HCT116 (cell line): ENCODE measurements at regions not wholly inside any gene's neighbourhood (a gene's known extent, or its start where the extent isn't known, plus 50 kb on each side); places are given as distances from the start of the nearest gene placed in this dataset.

Source experiments
- ATAC-seq: fragments of 200-7000 bp; cut with Tn5 transposase; 2 replicates; pipeline ENCODE4 v1.9.1; 2020; ENCODE audit warnings: mild to moderate bottlenecking, moderate library complexity
- BruUV-seq: library from RNA; stranded (reverse); fragments of 400-500 nt; replicated peaks from 2 replicates; lab custom pipeline; 2021; lab: Mats Ljungman, UMichigan
- CTCF ChIA-PET: fragments of 300-600 bp; sonication (Branson Sonifier 250); formaldehyde crosslinking; loops from one replicate; lab custom pipeline; 2021; ENCODE audit warnings: antibody characterized with exemption; lab: Charles Lee
- POLR2A ChIA-PET: fragments of 300-600, 350-600 bp; sonication (Branson Sonifier 250); formaldehyde crosslinking; loops from one replicate; lab custom pipeline; 2021; ENCODE audit warnings: antibody characterized with exemption; lab: Charles Lee
- RAD21 ChIA-PET, 2 experiments: fragments of 300-600 bp; sonication (Branson Sonifier 250); formaldehyde crosslinking; loops; one replicate each; lab custom pipeline; 2023; ENCODE audit warnings: low total read pairs in 2 of 2; ENCODE audit not compliant: uncharacterized antibody in 2 of 2, unreplicated experiment in 2 of 2, low non-redundant PET in 1 of 2; lab: Charles Lee
- DNase-seq: peaks from one replicate; pipeline ENCODE4 v3.0.0-alpha.2; 2010; ENCODE audit warnings: low read depth, low spot score
- H2AFZ ChIP-seq: fragments of 200-600 bp; shearing (Covaris generic), sonication (generic); 2 replicates; pipeline ENCODE4 v1.6.1; 2017; ENCODE audit warnings: low read depth, mixed run types, mixed read lengths, antibody characterized with exemption, low read length; ENCODE audit not compliant: poor library complexity, severe bottlenecking
- H3K27ac ChIP-seq: 2 replicates; pipeline ENCODE4 v1.5.1; 2012; ENCODE audit warnings: low read depth, low read length
- H3K27me3 ChIP-seq: fragments of 200-600 bp; sonication (generic); 2 replicates; pipeline ENCODE4 v1.6.1; 2016; ENCODE audit warnings: mixed run types, low read length, mixed read lengths; ENCODE audit not compliant: insufficient read depth
- H3K36me3 ChIP-seq, 2 experiments: fragments of 200-500 bp in 1 of 2; fragments of 200-600 bp in 1 of 2; sonication (Bioruptor generic) in 1 of 2; sonication (generic) in 1 of 2; 2 replicates each; pipeline versions ENCODE4 v1.5.1 to v1.6.1; 2014 to 2016; ENCODE audit warnings: low read length in 2 of 2, inconsistent platforms in 1 of 2, mixed read lengths in 1 of 2, mixed run types in 1 of 2; ENCODE audit not compliant: insufficient read depth in 2 of 2, control insufficient read depth in 1 of 2
- H3K4me1 ChIP-seq, 2 experiments: fragments of 200-600 bp in 1 of 2; sonication (generic) in 1 of 2; 2 replicates each; pipeline versions ENCODE4 v1.5.1 to v1.6.1; 2012 to 2017; ENCODE audit warnings: low read length in 2 of 2, inconsistent platforms in 1 of 2, mild to moderate bottlenecking in 1 of 2, mixed read lengths in 1 of 2, mixed run types in 1 of 2, moderate library complexity in 1 of 2; ENCODE audit not compliant: insufficient read depth in 2 of 2, control insufficient read depth in 1 of 2
- H3K4me2 ChIP-seq: fragments of 200-600 bp; sonication (generic); 2 replicates; pipeline ENCODE4 v1.6.1; 2017; ENCODE audit warnings: mixed run types, low read length, mixed read lengths
- H3K4me3 ChIP-seq, 2 experiments: fragments of 200-600 bp in 1 of 2; sonication (generic) in 1 of 2; replicated peaks in 1 of 2; 2 replicates each; pipeline ENCODE4 v1.5.1; 2011 to 2016; ENCODE audit warnings: low read length in 2 of 2, control low read depth in 1 of 2, low read depth in 1 of 2, mild to moderate bottlenecking in 1 of 2, mixed read lengths in 1 of 2, mixed run types in 1 of 2
- H3K79me2 ChIP-seq: fragments of 200-600 bp; sonication (generic); 2 replicates; pipeline ENCODE4 v1.6.1; 2017; ENCODE audit warnings: mild to moderate bottlenecking, mixed run types, low read length, moderate library complexity, mixed read lengths; ENCODE audit not compliant: insufficient read depth
- H3K9ac ChIP-seq: fragments of 200-600 bp; sonication (generic); 2 replicates; pipeline ENCODE4 v1.6.1; 2016; ENCODE audit warnings: low read length, mixed read lengths
- H3K9me2 ChIP-seq: fragments of 200-600 bp; sonication (generic), shearing (Covaris generic); 2 replicates; pipeline ENCODE4 v1.6.1; 2017; ENCODE audit warnings: mixed run types, mild to moderate bottlenecking, moderate library complexity; ENCODE audit not compliant: insufficient read depth
- H3K9me3 ChIP-seq, 2 experiments: fragments of 200-500 bp in 1 of 2; fragments of 200-600 bp in 1 of 2; sonication (Bioruptor generic) in 1 of 2; sonication (generic) in 1 of 2; 2 replicates each; pipeline ENCODE4 v1.6.1; 2014 to 2017; ENCODE audit warnings: low read length in 2 of 2, mixed read lengths in 2 of 2, inconsistent platforms in 1 of 2, low read depth in 1 of 2, mild to moderate bottlenecking in 1 of 2, mixed run types in 1 of 2, moderate library complexity in 1 of 2; ENCODE audit not compliant: control insufficient read depth in 1 of 2, insufficient read depth in 1 of 2
- H4K20me1 ChIP-seq: fragments of 200-600 bp; sonication (generic), shearing (Covaris generic); 2 replicates; pipeline ENCODE4 v1.6.1; 2017; ENCODE audit warnings: mixed run types, mild to moderate bottlenecking, moderate library complexity; ENCODE audit not compliant: insufficient read depth
- CBX3 ChIP-seq: IDR thresholded peaks from 2 replicates; pipeline ENCODE4 v1.6.1; 2012; ENCODE audit warnings: low read depth
- EGR1 ChIP-seq: IDR thresholded peaks from 2 replicates; pipeline ENCODE4 v1.6.1; 2012; ENCODE audit warnings: low read depth
- EZH2 ChIP-seq: fragments of 200-600 bp; sonication (generic); IDR thresholded peaks from 2 replicates; pipeline ENCODE4 v1.6.1; 2017; ENCODE audit warnings: antibody characterized with exemption, mixed run types
- EZH2phosphoT487 ChIP-seq: fragments of 200-600 bp; IDR thresholded peaks from 2 replicates; pipeline ENCODE4 v1.6.1; 2018; ENCODE audit warnings: antibody characterized with exemption, borderline replicate concordance
- JUND ChIP-seq: IDR thresholded peaks from 2 replicates; pipeline ENCODE4 v1.6.1; 2012
- POLR2A ChIP-seq: IDR thresholded peaks from 2 replicates; pipeline ENCODE4 v1.7.0; 2011; ENCODE audit warnings: borderline replicate concordance; ENCODE audit not compliant: insufficient read depth, insufficient read length; ENCODE audit errors: extremely low read depth
- RAD21 ChIP-seq: IDR thresholded peaks from 2 replicates; pipeline ENCODE4 v1.6.1; 2012; ENCODE audit warnings: low read depth, mild to moderate bottlenecking
- SIN3A ChIP-seq: IDR thresholded peaks from 2 replicates; pipeline ENCODE4 v1.6.1; 2012; ENCODE audit warnings: low read depth
- SP1 ChIP-seq: IDR thresholded peaks from 2 replicates; pipeline ENCODE4 v1.6.1; 2012; ENCODE audit warnings: low read depth
- ZBTB33 ChIP-seq: IDR thresholded peaks from 2 replicates; pipeline ENCODE4 v1.6.1; 2011; ENCODE audit warnings: mild to moderate bottlenecking, low read length, moderate library complexity; ENCODE audit not compliant: insufficient replicate concordance; ENCODE audit errors: extremely low read depth
- intact Hi-C: fragments of 100-400 bp; cut with micrococcal nuclease; formaldehyde crosslinking; loops from 2 replicates; pipeline ENCODE4 v1.10.0; 2022

- TF ChIP-seq ZBTB33: no peak
- TF ChIP-seq POLR2A: no peak
- no peak for TF ChIP-seq RAD21
- TF ChIP-seq SIN3A: no peak
- TF ChIP-seq EZH2: no peak
- TF ChIP-seq, all 23 proteins: peak for 0
Measured at GRCh38 chr2:217357886-217358620, 498.2 kb upstream of the TNP1 start (continued).

- intact Hi-C loops: no loop called here
- no TSS peak for BruUV-seq
- ATAC-seq: no peak
Measured at GRCh38 chr2:217356781-217357180, 496.9 kb upstream of the TNP1 start.

More at GRCh38 chr2:217356781-217357180, 496.9 kb upstream of the TNP1 start:
- H3K4me3 ChIP-seq: no peak overlapping the region
- CTCF ChIA-PET: no interaction called here
- no peak for TF ChIP-seq EZH2phosphoT487
- no peak for TF ChIP-seq EZH2
- no peak for TF ChIP-seq ZBTB33
- TF ChIP-seq EGR1: no peak
- TF ChIP-seq CBX3: no peak
- TF ChIP-seq JUND: no peak
- TF ChIP-seq SP1: no peak
- H3K9me2 ChIP-seq: no peaks in the 10 kb centered on the region
- DNase-seq: no peak
- no peaks in the 10 kb centered on the region for H3K9me3 ChIP-seq
- H3K79me2 ChIP-seq: no peaks in the 10 kb centered on the region
- RAD21 ChIA-PET: no interaction called here
- peaks cover 51% of the 10 kb centered on the region for H3K27me3 ChIP-seq
- POLR2A ChIA-PET: no interaction called here
- no peak overlapping the region for H3K9ac ChIP-seq
- no peak overlapping the region for H3K27ac ChIP-seq
- no peaks in the 10 kb centered on the region for H3K36me3 ChIP-seq
- no peaks in the 10 kb centered on the region for H4K20me1 ChIP-seq
- H3K4me2 ChIP-seq: no peak overlapping the region
- no peaks in the 10 kb centered on the region for H3K4me1 ChIP-seq
- H2AFZ ChIP-seq: no peak overlapping the region
